ENCODE measurements at regions not wholly inside any gene's neighbourhood (a gene's known extent, or its start where the extent isn't known, plus 50 kb on each side); places are given as distances from the start of the nearest gene placed in this dataset.

DNA sequence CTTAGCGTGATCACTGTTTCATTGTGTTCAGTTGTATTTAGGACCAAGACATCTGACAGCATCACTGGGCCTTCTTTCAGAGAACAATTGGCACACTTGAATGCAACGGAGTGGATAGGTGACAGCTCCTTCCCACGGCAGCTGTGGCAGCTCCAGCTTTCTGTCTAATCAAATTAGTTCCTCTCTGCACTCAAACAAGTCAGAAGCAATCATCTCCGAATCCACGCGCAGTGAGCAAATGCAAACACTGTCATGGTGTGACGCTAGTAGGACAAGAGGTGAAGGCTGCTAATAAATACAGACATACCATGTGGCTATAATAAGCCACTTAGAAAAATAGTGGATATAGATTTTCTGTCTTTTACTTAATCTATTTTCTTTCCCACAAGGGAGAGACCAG is 542.4 kb downstream of the ACTR3B start:
- Histone ChIP-seq H3K27me3 (no peaks in the 10 kb centered on the region), H3K27ac (no peak overlapping the region), H3K4me1 (no peaks in the 10 kb centered on the region), H3K9me3 (peaks cover 0 to 6% (median 0%) of the 10 kb centered on the region in 4 donors), H3K36me3 (no peaks in the 10 kb centered on the region), H3K4me3 (no peak overlapping the region)
- no peak for DNase-seq
- TF ChIP-seq, protein P1, sequence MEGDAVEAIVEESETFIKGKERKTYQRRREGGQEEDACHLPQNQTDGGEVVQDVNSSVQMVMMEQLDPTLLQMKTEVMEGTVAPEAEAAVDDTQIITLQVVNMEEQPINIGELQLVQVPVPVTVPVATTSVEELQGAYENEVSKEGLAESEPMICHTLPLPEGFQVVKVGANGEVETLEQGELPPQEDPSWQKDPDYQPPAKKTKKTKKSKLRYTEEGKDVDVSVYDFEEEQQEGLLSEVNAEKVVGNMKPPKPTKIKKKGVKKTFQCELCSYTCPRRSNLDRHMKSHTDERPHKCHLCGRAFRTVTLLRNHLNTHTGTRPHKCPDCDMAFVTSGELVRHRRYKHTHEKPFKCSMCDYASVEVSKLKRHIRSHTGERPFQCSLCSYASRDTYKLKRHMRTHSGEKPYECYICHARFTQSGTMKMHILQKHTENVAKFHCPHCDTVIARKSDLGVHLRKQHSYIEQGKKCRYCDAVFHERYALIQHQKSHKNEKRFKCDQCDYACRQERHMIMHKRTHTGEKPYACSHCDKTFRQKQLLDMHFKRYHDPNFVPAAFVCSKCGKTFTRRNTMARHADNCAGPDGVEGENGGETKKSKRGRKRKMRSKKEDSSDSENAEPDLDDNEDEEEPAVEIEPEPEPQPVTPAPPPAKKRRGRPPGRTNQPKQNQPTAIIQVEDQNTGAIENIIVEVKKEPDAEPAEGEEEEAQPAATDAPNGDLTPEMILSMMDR (IDR thresholded peaks at IDR 0.05), result no peak
- no peak for TF ChIP-seq POLR2A (IDR thresholded peaks at IDR 0.05)

- no peak for DNase-seq
- no peak overlapping the region for H3K27ac ChIP-seq
- no peak for TF ChIP-seq POLR2A (IDR thresholded peaks at IDR 0.05)
Observed at GRCh38 chr7:153320005-153320404, 560.5 kb downstream of the ACTR3B start.

GRCh38 chr7:153320681-153321080 is 561.1 kb downstream of the ACTR3B start:
- no peaks in the 10 kb centered on the region for H3K36me3 ChIP-seq
- no peak overlapping the region for H3K4me3 ChIP-seq
- no peak for DNase-seq
- TF ChIP-seq, protein P1 (IDR thresholded peaks at IDR 0.05), result no peak
- no peak for TF ChIP-seq POLR2A (IDR thresholded peaks at IDR 0.05)
- no peak overlapping the region for H3K27ac ChIP-seq
- no peaks in the 10 kb centered on the region for H3K9me3 ChIP-seq
- no peaks in the 10 kb centered on the region for H3K27me3 ChIP-seq
- no peaks in the 10 kb centered on the region for H3K4me1 ChIP-seq

More at GRCh38 chr7:153320005-153320404, 560.5 kb downstream of the ACTR3B start:
- Histone ChIP-seq H3K36me3 (no peaks in the 10 kb centered on the region), H3K27me3 (no peaks in the 10 kb centered on the region), H3K4me3 (no peak overlapping the region), H3K4me1 (no peaks in the 10 kb centered on the region), H3K9me3 (no peaks in the 10 kb centered on the region)

- Histone ChIP-seq H3K9me3 (no peaks in the 10 kb centered on the region), H3K4me3 (no peak overlapping the region), H3K27ac (no peak overlapping the region), H3K27me3 (no peaks in the 10 kb centered on the region), H3K36me3 (no peaks in the 10 kb centered on the region), H3K4me1 (no peaks in the 10 kb centered on the region)
- no peak for DNase-seq
- TF ChIP-seq, protein P1 (IDR thresholded peaks at IDR 0.05), result no peak
Observed at GRCh38 chr7:153322991-153323390, 563.4 kb downstream of the ACTR3B start.

DNA sequence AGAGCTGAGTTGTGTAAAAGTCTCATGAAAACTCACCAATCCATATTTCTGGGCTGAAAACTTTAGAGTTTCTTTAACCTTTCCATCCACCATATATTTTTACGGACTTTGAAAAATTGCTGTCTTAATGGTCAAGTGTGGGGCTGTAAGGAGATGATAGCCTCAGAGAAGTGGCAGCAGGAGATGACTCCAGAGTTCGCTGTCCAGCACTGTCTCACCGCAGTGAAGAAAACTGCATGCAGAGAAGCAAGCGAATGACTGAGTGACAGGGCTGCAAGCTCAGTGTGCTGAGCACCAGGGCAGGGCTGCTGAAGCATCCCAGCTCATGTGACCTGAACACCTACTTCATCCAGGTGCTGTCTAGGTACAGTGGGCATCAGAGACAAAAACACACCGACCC is 564.5 kb downstream of the ACTR3B start:
- no peaks in the 10 kb centered on the region for H3K27me3 ChIP-seq
- TF ChIP-seq, protein P1 (IDR thresholded peaks at IDR 0.05), result no peak
- TF ChIP-seq POLR2A (IDR thresholded peaks at IDR 0.05), result no peak
- no peaks in the 10 kb centered on the region for H3K9me3 ChIP-seq

DNA sequence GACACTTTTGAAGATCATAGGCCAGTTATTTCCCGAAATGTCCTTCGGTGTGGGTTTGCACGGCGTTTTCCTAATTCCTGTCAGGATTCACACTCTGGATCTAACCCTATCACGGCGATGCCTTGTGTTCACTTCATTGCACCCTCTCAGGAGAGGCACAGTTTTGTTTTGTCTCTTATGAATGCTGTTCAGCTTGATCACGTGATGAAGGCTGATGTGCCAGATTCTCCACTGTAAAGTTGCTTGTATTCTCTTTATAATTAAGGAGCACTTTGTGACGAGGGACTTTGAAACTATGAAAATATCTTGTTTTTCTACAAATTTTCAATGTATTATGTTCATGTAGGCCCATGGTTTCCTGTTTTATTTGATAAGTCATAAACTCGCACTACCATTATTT is 568.1 kb downstream of the ACTR3B start:
- no peaks in the 10 kb centered on the region for H3K27me3 ChIP-seq
- H3K4me3 ChIP-seq, result no peak overlapping the region
- H3K27ac ChIP-seq, result no peak overlapping the region
- no peaks in the 10 kb centered on the region for H3K4me1 ChIP-seq
- peaks cover 0 to 3% (median 0%) of the 10 kb centered on the region in 4 donors for H3K9me3 ChIP-seq
- DNase-seq, result no peak
- no peak for TF ChIP-seq POLR2A (IDR thresholded peaks at IDR 0.05)
- TF ChIP-seq, protein P1 (IDR thresholded peaks at IDR 0.05), result no peak
- no peaks in the 10 kb centered on the region for H3K36me3 ChIP-seq

More for the DNA sequence above, 564.5 kb downstream of the ACTR3B start:
- no peak for DNase-seq
- Histone ChIP-seq H3K36me3 (no peaks in the 10 kb centered on the region), H3K4me3 (no peak overlapping the region), H3K27ac (no peak overlapping the region), H3K4me1 (no peaks in the 10 kb centered on the region)

All from Peyer's patch (tissue), 4 donors.